H9 (cell line): ENCODE measurements at regions not wholly inside any gene's neighbourhood (a gene's known extent, or its start where the extent isn't known, plus 50 kb on each side); places are given as distances from the start of the nearest gene placed in this dataset.

Experiments
- DNase-seq: peaks from one replicate; pipeline ENCODE4 v3.0.0-alpha.2; 2017
- H2AFZ ChIP-seq: one replicate; pipeline ENCODE4 v1.6.1; 2013; ENCODE audit warnings: mild to moderate bottlenecking, low read length, control low read depth, moderate library complexity
- H2AK5ac ChIP-seq: 2 replicates; pipeline ENCODE4 v1.6.1; 2013; ENCODE audit warnings: low read length, control low read depth, mixed read lengths; ENCODE audit not compliant: insufficient read length
- H2BK120ac ChIP-seq: one replicate; pipeline ENCODE4 v1.6.1; 2013; ENCODE audit warnings: low read depth, mild to moderate bottlenecking, low read length, control low read depth, inconsistent platforms; ENCODE audit not compliant: poor library complexity, severe bottlenecking
- H2BK12ac ChIP-seq: 2 replicates; pipeline ENCODE4 v1.6.1; 2013; ENCODE audit warnings: low read length, control low read depth, mixed read lengths, low read depth; ENCODE audit not compliant: insufficient read length
- H2BK15ac ChIP-seq: 2 replicates; pipeline ENCODE4 v1.6.1; 2013; ENCODE audit warnings: low read depth, low read length, control low read depth
- H2BK20ac ChIP-seq: one replicate; pipeline ENCODE4 v1.6.1; 2013; ENCODE audit warnings: low read depth, mild to moderate bottlenecking, low read length, control low read depth, inconsistent platforms; ENCODE audit not compliant: poor library complexity, severe bottlenecking
- H2BK5ac ChIP-seq: 2 replicates; pipeline ENCODE4 v1.6.1; 2013; ENCODE audit warnings: low read length, control low read depth, mixed read lengths; ENCODE audit not compliant: insufficient read length
- H3K14ac ChIP-seq: 2 replicates; pipeline ENCODE4 v1.6.1; 2013; ENCODE audit warnings: low read length, control low read depth; ENCODE audit not compliant: insufficient read depth
- H3K18ac ChIP-seq: 2 replicates; pipeline ENCODE4 v1.6.1; 2013; ENCODE audit warnings: low read depth, mild to moderate bottlenecking, mixed read lengths, low read length, control low read depth; ENCODE audit not compliant: insufficient read length
- H3K23ac ChIP-seq: 2 replicates; pipeline ENCODE4 v1.6.1; 2013; ENCODE audit warnings: low read length, control low read depth, mixed read lengths, low read depth; ENCODE audit not compliant: insufficient read length
- H3K23me2 ChIP-seq: 2 replicates; pipeline ENCODE4 v1.6.1; 2013; ENCODE audit warnings: low read depth, mild to moderate bottlenecking, mixed read lengths, low read length, control low read depth; ENCODE audit not compliant: insufficient read length, poor library complexity, severe bottlenecking
- H3K27ac ChIP-seq: 2 replicates; pipeline ENCODE4 v1.5.1; 2013; ENCODE audit warnings: low read length, control low read depth, mixed read lengths, low read depth; ENCODE audit not compliant: insufficient read length
- H3K27me3 ChIP-seq: 2 replicates; pipeline ENCODE4 v1.6.1; 2013; ENCODE audit warnings: low read length, control low read depth, inconsistent platforms; ENCODE audit not compliant: insufficient read depth
- H3K4ac ChIP-seq: 2 replicates; pipeline ENCODE4 v1.6.1; 2013; ENCODE audit warnings: low read depth, mild to moderate bottlenecking, control low read depth, inconsistent platforms, low read length, moderate library complexity
- H3K4me1 ChIP-seq: 2 replicates; pipeline ENCODE4 v1.6.1; 2013; ENCODE audit warnings: low read length, control low read depth, inconsistent platforms; ENCODE audit not compliant: insufficient read depth
- H3K4me2 ChIP-seq: 2 replicates; pipeline ENCODE4 v1.6.1; 2013; ENCODE audit warnings: low read length, control low read depth, mixed read lengths; ENCODE audit not compliant: insufficient read length, insufficient read depth
- H3K56ac ChIP-seq: 2 replicates; pipeline ENCODE4 v1.6.1; 2013; ENCODE audit warnings: low read depth, mild to moderate bottlenecking, mixed read lengths, low read length, control low read depth; ENCODE audit not compliant: insufficient read length
- H3K79me1 ChIP-seq: 2 replicates; pipeline ENCODE4 v1.6.1; 2013; ENCODE audit warnings: low read depth, mild to moderate bottlenecking, moderate library complexity, low read length, control low read depth, inconsistent platforms; ENCODE audit not compliant: insufficient read depth, poor library complexity, severe bottlenecking
- H3K79me2 ChIP-seq: 2 replicates; pipeline ENCODE4 v1.6.1; 2013; ENCODE audit warnings: low read length, control low read depth, inconsistent platforms; ENCODE audit not compliant: insufficient read depth
- H3K9ac ChIP-seq: 2 replicates; pipeline ENCODE4 v1.6.1; 2013; ENCODE audit warnings: low read length, control low read depth, mixed read lengths; ENCODE audit not compliant: insufficient read length; ENCODE audit errors: extremely low read depth
- H3K9me3 ChIP-seq: one replicate; pipeline ENCODE4 v1.6.1; 2013; ENCODE audit warnings: low read depth, low read length, inconsistent platforms; ENCODE audit not compliant: control insufficient read depth
- H3T11ph ChIP-seq: one replicate; pipeline ENCODE4 v1.6.1; 2013; ENCODE audit warnings: mild to moderate bottlenecking, low read length, control low read depth, inconsistent platforms
- H4K20me1 ChIP-seq: one replicate; pipeline ENCODE4 v1.6.1; 2013; ENCODE audit not compliant: control insufficient read depth, insufficient read length, insufficient read depth
- H4K5ac ChIP-seq: 2 replicates; pipeline ENCODE4 v1.6.1; 2013; ENCODE audit warnings: low read depth, mild to moderate bottlenecking, mixed read lengths, low read length, control low read depth; ENCODE audit not compliant: insufficient read length
- H4K8ac ChIP-seq: replicated peaks from 2 replicates; pipeline ENCODE4 v1.6.1; 2013; ENCODE audit warnings: low read length, control low read depth, mixed read lengths, low read depth; ENCODE audit not compliant: insufficient read length
- H4K91ac ChIP-seq: 2 replicates; pipeline ENCODE4 v1.6.1; 2013; ENCODE audit warnings: low read depth, mild to moderate bottlenecking, moderate library complexity, mixed read lengths, low read length, control low read depth; ENCODE audit not compliant: insufficient read length
- H3K27ac Mint-ChIP-seq, 3 experiments: 2 replicates in 2 of 3; 3 replicates in 1 of 3; pipeline ENCODE4 v1.8.0; 2020 to 2021; ENCODE audit warnings: mixed read lengths in 3 of 3, mild to moderate bottlenecking in 1 of 3, moderate library complexity in 1 of 3
- H3K27me3 Mint-ChIP-seq: 2 replicates; pipeline ENCODE4 v1.8.0; 2021; ENCODE audit warnings: low read depth, mild to moderate bottlenecking, moderate library complexity, mixed read lengths
- H3K36me3 Mint-ChIP-seq, 3 experiments: 2 replicates in 2 of 3; 3 replicates in 1 of 3; pipeline ENCODE4 v1.8.0; 2020 to 2021; ENCODE audit warnings: low read depth in 3 of 3, mixed read lengths in 3 of 3; ENCODE audit not compliant: insufficient read depth in 1 of 3
- H3K4me1 Mint-ChIP-seq, 2 experiments: 2 replicates each; pipeline ENCODE4 v1.8.0; 2020; ENCODE audit warnings: mixed read lengths in 2 of 2
- H3K4me3 Mint-ChIP-seq, 2 experiments: 2 replicates in 1 of 2; 3 replicates in 1 of 2; pipeline ENCODE4 v1.8.0; 2020 to 2021; ENCODE audit warnings: mild to moderate bottlenecking in 2 of 2, mixed read lengths in 2 of 2, moderate library complexity in 1 of 2
- H3K9me3 Mint-ChIP-seq, 2 experiments: 2 replicates in 1 of 2; 3 replicates in 1 of 2; pipeline ENCODE4 v1.8.0; 2020; ENCODE audit warnings: mild to moderate bottlenecking in 2 of 2, mixed read lengths in 2 of 2, moderate library complexity in 1 of 2
- CTCF ChIP-seq: fragments of 200-600 bp; sonication (generic); conservative IDR thresholded peaks from 3 replicates; pipeline ENCODE4 v1.8.0; 2021; ENCODE audit warnings: antibody characterized with exemption, mild to moderate bottlenecking
- WGBS: extraction: QIAGEN DNeasy Blood & Tissue Kit; methylation state at CpG from one replicate; pipeline ENCODE4 v1.1.7; 2013; ENCODE audit warnings: missing lambda C conversion rate, low lambda C conversion rate, mixed read lengths; ENCODE audit not compliant: insufficient read length; ENCODE audit errors: extremely low coverage; 5-methylcytosine and 5-hydroxymethylcytosine counted together

- no peak overlapping the region for H2BK20ac ChIP-seq
- H3K4me2 ChIP-seq: no peak overlapping the region
- no peak overlapping the region for H2AFZ ChIP-seq
- no peak overlapping the region for H2BK15ac ChIP-seq
- WGBS: no CpG with 5 or more reads among the region's 1 CpG
- H3K27ac ChIP-seq: no peak overlapping the region
- no peak overlapping the region for H3K4ac ChIP-seq
- H3K27me3 Mint-ChIP-seq: no peaks in the 10 kb centered on the region; the same call in none of the 2 replicates
- TF ChIP-seq CTCF: no peak
- H3K79me1 ChIP-seq: no peaks in the 10 kb centered on the region
- no peak overlapping the region for H3K9ac ChIP-seq
- H3K4me1 ChIP-seq: no peaks in the 10 kb centered on the region
- no peak for DNase-seq
- peaks cover 9 to 12% of the 10 kb centered on the region in 2 experiments for H3K4me1 Mint-ChIP-seq
- no peak overlapping the region for H4K91ac ChIP-seq
- H3K56ac ChIP-seq: no peak overlapping the region
- no peaks in the 10 kb centered on the region for H3K79me2 ChIP-seq
- H3K27ac Mint-ChIP-seq: no peak overlapping the region
- no peak overlapping the region for H2BK5ac ChIP-seq
- H3T11ph ChIP-seq: no peak overlapping the region
- H2BK120ac ChIP-seq: no peak overlapping the region
- no peak overlapping the region for H3K4me3 Mint-ChIP-seq
- H3K18ac ChIP-seq: no peak overlapping the region
- H3K36me3 Mint-ChIP-seq: no peaks in the 10 kb centered on the region; a peak in 1 of 7 replicates
- H2BK12ac ChIP-seq: no peak overlapping the region
- H4K5ac ChIP-seq: no peak overlapping the region
- H3K9me3 Mint-ChIP-seq: no peaks in the 10 kb centered on the region; a peak in 1 of 5 replicates
- H3K23me2 ChIP-seq: no peaks in the 10 kb centered on the region
- no peak overlapping the region for H3K14ac ChIP-seq
- no peak overlapping the region for H2AK5ac ChIP-seq
- H4K8ac ChIP-seq: no peak overlapping the region
- H4K20me1 ChIP-seq: no peaks in the 10 kb centered on the region
- no peaks in the 10 kb centered on the region for H3K9me3 ChIP-seq
- H3K23ac ChIP-seq: no peak overlapping the region
- no peaks in the 10 kb centered on the region for H3K27me3 ChIP-seq
These were observed 261.9 kb upstream of the PLET1 start for GRCh38 chr11:112522536-112522935.
